Activated CD4-positive, alpha-beta T cell treated with anti-CD3 and anti-CD28 coated beads, Interleukin-2, amount 50 U/mL, for 4 hours (primary cell): ENCODE measurements at regions not wholly inside any gene's neighbourhood (a gene's known extent, or its start where the extent isn't known, plus 50 kb on each side); places are given as distances from the start of the nearest gene placed in this dataset.
"Not testable (repeated sequence)": the region's sequence is repeated elsewhere in the genome, so short reads cannot be mapped to it uniquely, and the experiment has no call there.

Experiments
- DNase-seq, 2 experiments: peaks; one replicate each; pipeline ENCODE4 v3.0.0-alpha.2; 2020

DNA sequence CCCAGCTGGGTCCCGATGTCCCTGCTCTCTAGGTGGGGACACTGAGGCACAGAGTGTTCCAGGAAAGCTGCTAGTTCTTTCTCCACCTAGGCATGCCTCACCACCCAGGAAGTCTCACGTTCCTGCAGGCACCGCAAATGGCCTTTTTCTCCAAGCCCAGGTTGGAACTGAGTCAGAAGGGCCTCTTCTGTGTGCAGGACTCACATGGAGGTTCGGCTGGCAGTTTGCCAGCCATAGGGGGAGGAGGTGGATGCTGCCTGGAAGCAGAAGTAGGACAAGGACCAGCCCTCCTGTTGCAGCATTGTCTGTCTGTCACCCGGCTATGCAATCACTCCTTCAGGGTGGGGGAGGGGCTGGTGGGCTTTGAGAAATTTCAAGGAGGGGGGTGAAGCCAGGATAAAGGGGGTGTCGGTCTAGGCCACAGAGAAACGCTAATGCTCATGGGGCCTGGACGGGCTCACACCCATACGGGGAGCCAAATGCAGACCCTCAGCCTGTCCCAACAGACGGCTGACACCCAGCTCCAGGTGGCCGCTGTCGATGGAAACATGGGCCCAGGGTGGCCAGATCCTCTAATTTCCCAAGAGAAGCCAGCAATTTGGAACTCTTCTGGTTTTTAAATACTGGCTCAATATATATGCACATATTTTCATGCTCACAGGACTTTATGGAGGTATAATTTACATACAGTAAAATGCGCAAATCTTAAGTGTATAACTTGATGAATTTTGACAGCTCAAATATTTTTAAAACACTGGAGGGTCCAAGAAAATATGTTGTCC is 120.5 kb downstream of the PHETA1 start:
- DNase-seq: no peak

DNA sequence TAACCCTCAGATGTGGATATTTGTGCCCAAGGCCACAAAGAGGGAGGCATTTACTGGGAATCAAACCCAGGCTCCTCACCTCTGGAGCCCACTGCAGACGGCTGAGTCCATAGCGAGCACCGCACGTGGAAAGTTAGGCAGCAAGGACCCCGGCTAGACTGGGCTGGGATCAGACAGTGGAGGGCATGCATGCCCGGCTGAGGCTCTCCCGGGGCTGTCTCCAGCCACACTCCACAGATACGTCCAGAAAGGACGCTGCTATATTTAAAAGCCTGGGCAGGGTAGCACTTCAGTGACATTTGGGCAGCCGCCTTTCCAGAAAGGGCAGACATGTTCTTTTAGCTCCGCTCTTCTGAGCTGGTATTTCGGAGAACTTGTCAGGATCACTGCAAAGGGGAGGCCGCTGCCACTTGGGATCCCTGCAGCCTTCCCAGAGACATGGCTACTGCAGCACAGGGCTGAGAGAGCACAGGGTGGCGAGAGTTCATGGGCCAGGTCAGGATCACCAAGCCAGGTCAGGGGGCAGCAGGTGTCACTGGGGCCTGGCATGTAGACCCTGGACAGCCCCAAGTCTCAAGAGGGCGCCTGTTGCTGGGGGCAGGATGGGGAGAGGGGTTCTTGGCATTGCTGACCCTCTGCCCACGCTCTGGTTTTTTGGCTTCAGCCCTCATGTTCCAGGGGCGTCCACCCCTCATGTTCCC is 121.7 kb downstream of the PHETA1 start:
- DNase-seq: no peak

DNA sequence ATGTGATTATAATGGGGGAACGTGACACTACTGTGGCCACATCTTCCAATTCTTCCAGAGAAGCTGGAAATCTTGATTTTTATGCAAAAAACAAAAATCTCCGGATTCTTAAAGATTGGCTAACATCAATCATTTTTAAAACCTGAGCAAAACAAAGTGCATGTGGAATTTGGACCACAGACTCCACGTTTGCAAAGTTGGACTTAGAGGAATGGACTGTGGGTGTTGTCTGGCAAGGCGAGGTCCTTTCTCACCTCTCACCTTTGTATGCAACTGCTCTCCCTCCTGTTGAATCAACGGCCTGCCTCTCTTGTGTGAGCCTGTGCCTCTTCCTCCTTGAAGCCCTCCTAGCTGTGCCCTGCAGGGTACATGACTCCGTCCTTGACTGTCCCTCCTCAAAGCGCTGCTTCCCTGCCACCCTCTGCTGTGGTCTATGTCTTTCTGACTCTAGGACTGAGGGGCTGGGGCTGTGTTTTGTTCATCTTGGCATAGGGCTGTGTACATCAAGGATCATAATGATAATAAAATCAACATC is 122.4 kb downstream of the PHETA1 start:
- DNase-seq: no peak

DNA sequence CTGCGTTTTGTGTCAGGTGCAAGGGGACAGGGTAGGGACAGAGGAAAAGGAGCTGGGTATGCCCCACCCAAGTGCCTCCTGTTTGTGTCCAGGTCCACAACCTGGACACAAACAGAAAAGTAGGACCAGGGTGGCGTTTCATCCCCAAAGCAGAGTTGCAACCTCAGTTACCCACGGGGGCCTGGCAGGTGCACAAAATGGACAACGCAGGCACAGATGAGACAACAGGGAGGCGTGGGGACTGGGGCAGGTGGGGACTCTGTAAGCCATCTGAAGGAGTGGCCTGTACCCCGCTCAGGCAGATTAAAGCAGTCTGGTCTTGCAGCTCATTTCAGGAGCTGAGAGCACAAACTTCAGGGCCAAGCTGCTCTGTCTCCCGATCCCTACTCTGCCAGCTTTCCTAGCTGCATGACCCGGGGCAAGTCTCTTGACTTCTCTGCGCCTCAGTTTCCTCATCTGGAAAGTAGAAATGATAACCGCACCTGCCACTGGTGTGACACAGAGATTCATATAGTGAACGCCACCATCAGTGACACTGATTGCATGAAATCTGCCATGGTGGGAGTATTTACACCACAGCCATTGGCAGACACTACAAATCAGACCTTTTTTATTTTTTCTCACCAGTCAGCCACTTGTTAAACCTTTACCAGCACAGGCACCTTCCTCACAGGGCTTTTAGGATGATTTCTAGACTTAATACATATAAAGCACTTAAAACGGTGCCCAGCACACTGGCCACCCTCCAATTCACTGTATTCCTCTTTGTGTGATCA is 123.0 kb downstream of the PHETA1 start:
- DNase-seq: no peak

DNA sequence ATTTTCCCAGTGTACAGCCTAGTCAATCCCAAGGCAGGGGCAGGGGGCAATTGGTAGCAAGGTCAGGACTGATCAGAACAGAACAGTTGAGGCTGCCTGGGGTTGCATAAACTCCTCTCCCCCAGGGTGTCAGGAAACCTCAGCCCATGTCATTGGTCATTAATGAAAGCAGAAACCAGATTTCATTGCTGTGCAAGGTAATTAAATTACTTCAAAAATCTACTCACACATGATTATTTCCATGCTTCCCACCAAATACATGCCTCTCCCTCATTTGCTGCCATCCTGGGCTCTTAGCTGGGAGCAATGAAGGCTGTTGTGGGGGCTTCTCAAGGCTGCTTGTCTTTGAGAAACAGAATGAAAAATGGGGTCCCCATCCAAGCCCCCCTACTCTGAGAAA is 124.2 kb downstream of the PHETA1 start:
- no peak for DNase-seq

DNA sequence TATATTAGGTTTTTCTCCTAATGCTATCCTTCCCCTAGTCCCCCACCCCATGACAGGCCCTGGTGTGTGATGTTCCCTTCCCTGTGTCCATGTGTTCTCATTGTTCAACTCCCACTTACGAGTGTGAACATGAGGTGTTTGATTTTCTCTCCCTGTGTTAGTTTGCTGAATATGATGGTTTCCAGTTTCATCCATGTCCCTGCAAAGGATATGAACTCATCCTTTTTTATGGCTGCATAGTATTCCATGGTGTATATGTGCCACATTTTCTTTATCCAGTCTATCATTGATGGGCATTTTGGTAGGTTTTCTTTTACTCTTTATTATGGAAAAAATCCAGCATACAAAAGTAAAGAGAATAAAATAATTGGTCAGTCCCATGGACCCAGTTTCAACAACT is 126.1 kb downstream of the PHETA1 start:
- not testable (repeated sequence) for DNase-seq

DNA sequence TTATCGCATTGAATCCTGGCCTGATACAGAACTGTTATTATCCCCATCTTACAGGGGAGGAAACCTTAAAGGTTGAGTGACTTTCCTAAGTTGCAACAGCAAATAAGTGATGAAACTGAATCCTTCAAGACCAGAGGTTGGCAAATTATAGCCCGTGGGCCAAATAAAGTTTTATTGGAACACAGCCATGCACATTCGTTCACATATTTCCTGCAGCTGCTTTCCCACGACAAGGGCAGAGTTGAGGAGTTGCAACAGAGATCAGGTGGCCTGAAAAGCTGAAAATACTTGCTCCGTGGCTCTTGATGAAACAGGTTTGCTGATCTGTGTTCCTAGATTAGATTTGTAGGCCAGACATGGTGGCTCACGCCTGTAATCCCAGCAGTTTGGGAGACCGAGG is 126.7 kb downstream of the PHETA1 start:
- no peak for DNase-seq

DNA sequence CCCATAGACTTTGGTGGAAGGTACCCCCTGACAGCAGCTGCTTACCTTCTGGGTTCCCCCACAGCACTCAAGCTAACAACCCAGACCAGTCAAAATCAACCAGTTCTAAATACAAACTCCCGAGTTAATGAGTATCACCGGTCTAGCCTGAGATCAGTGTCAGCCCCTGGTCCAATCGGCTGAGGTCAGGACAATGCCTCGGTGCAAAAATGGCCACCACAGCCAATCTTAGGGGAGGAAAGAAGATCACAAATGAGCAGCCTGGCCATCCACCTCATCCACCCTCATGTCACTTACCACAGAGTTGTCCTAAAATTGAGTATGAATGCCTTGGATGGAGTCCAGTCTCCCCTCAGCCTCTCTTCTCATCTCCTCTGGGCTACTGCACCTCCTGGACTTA is 128.5 kb downstream of the PHETA1 start:
- DNase-seq: no peak

DNA sequence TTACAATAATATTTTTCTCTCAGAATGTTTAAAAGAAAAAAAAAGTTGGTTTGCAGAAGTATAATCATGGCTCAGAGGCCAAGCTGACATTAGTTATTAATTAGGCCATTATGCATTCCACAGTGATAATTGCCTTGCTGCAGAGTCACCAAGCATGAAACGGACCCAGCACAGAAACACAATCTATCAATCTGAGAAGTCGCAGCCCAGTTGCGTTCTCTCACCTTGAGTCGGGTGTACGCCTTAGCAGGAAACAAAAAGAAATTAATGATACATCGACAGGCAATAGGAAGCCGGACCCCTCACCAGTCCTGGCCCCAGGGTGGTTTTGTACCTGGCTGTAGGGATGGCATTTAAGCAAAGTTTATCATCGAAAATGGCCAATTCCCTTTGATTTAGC is 129.7 kb downstream of the PHETA1 start:
- DNase-seq: no peak

DNA sequence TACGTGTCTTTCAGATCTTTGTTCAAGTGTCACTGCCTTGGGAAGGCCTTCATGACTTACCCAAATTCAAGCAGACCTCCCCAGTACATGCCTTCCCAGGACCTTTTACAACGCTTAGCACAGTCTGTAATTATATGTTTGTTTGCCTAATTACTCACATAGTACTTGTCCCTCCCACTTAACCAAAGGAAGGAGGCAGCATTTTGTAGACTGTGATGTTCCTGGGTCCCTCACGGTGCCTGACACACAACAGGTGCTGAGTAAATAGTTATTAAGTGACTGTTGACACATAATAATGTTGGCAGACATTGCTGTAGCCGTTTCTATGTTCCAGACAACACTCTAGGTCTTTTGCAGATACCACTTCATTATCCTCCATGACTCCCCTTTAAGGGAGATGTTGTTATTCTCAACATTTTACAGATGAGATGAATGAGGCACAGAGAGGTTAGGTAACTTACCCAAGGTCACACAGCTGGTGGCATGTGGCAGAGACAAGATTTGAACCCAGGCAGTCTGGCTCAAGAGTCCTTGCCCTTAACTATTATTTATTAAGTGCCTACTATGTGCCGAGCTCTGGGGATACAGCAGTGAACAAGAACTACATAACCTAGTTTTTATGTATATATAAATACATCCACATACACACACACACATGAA is 130.7 kb downstream of the PHETA1 start:
- no peak for DNase-seq

DNA sequence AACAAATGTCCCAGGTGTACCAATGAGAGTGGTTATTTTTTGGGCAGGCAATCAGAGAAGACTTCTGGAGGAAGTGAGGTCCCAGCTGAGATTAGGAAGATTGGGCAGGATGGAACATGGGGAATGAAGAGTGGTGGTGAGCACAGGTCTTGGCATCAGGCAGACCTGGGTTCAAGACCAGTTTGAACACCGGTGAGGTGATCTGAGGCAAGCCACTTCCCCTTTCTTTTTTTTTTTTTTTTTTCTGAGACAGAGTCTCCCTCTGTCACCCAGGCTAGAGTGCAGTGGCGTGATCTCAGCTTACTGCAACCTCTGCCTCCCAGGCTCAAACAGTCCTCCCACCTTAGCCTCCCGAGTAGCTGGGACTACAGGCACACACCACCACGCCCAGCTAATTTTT is 134.4 kb downstream of the PHETA1 start:
- DNase-seq: not testable (repeated sequence)

DNA sequence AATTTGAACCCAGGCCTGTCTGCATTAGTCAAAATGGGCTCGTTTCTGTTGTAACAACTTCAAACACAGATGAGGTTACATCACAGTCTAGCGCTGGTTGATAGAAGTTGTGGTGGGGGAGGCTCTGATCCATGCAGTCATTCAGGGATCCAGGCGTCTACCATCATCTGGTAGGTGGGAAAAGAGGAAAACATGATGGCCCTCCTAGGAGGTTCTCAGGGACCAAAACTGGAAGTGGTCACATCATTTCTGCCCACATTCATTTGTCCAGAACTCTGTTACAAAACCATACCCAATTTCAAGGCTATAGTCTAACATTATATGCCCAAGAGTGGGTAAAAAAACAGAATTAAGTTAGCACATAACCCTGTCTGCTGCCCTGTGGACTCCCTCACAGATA is 135.1 kb downstream of the PHETA1 start:
- no peak for DNase-seq

DNA sequence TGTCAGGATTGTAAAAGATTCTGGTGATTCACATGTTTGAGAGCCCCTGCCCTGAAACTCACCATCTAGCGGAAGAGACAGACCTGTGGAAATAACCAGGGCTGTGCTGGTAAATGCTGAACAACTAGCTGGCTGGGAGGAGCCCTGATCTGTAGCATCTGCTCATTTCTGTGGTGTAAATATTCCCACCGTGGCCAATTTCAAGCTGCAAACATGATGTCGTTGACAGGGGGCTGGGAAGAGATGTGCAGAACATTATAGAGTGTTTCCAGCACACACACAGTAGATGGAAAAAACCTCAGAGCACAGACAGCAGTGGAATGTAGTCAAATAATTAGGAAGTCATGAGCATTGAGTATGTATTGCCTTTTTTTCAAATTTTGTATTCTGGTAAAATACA is 138.2 kb downstream of the PHETA1 start:
- no peak for DNase-seq

DNA sequence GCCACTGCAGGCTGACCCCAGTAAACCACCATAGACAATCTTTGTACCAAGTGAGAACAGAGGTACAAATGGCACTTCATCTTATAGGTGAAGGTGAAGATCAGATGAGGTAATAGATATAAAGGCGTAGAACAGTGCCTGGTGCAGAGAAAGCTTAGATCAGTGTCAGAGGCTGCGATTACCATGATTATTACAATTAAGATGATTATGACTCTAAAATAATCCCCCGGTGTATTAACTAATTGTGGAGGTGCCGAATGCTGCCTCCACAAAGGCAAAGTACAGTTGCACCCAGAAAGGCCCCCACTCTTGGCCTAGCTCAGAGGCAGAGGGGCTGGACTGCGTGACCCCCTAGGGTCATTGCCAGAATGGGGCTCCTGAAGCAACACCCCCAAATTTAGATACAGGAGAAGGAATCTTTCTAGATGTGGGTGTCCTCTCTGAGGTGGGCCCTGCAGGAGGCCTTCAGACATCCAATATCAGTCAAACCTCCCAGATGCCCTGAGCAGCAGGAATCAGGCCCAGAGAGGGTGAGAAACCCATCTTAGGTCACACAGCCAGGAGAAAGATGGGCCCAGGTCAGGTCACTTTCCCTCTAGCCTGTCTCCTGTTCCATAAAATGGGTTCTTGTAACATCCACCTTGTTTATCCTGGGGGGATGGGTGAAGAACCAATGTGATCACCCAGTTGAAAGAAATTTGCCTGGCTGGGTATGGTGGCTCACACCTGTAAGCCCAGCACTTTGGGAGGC is 139.8 kb downstream of the PHETA1 start:
- no peak for DNase-seq

DNA sequence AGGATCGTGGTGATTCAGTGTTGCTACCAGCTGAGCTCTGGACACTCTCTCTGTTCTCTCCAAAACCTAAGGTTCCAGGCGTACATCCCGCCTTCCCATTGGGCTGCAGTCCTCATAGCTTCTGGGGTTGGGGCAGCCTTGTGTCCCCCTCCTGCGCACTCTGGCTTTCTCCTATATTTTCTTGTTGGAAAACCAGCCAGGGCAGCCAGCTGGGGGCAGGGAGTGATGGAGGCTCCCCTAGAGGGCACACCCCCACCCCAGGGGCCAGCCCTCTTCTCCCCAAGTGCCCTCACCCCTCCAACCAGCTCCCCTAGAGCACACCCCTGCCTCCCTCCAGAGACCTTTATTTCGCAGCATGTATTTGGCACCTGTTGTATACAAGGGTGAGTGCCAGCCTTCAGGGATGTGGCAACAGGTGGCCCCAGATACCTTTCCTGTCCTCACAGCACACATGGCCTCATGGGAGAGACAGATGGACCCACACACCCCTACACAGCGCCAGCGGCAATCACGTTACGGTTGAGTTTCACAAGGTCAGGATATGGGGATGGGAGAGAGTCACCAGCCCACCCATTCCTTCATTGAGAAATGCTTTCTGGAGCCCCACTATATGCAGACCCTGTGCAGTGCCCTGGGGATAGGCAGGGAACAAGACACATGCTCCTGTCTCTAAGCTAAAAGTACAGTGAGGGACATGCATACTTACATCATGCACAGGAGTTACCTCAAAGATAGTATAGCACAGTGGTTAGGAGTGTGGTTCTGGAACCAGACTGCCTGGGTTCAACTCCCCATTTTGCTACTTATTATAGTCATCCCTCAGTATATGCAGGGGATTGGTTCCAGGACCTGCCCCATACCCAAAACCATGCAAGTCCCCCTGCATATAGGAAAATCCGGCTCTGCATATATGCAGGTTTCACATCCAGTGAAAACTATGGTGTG is 141.1 kb downstream of the PHETA1 start:
- no peak for DNase-seq

DNA sequence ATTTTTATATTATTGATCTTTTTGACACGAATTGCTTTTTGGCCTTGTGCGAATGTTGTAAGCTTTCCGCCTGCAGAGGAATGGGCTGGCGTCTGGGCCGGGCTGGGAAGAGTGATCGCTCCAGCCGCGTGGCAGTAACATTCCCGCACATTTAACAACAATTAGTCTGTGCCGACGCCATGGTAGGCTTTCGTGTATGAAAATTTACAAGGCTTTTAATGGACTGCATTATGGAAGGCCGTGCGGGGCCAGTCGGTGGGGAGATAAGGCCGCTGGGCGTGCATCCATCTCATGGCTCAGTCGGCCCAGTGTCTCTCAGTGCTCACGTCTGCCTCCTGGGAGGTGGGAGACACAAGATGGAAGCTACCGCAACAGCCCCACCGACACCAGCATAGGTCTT is 142.2 kb downstream of the PHETA1 start:
- DNase-seq: no peak

DNA sequence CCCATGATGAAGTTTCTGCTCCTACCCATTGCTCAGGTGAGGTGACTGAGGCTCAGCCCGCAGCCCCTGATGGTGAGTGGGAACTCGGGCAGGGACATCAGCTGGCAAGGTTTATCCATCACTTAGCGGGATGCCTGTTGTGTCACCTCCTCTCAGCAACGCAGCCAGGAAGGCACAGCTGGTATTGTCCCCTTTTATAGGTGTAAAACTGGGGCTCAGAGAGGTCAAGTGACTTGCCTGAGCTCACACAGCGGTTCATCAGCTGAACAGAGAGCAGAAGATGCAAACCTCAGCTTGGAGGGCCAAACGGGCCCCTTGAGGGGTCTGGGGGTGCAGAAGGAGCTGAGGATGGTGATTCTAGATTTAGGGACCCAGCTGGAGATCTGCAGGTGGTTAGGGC is 143.6 kb downstream of the PHETA1 start:
- DNase-seq: no peak

DNA sequence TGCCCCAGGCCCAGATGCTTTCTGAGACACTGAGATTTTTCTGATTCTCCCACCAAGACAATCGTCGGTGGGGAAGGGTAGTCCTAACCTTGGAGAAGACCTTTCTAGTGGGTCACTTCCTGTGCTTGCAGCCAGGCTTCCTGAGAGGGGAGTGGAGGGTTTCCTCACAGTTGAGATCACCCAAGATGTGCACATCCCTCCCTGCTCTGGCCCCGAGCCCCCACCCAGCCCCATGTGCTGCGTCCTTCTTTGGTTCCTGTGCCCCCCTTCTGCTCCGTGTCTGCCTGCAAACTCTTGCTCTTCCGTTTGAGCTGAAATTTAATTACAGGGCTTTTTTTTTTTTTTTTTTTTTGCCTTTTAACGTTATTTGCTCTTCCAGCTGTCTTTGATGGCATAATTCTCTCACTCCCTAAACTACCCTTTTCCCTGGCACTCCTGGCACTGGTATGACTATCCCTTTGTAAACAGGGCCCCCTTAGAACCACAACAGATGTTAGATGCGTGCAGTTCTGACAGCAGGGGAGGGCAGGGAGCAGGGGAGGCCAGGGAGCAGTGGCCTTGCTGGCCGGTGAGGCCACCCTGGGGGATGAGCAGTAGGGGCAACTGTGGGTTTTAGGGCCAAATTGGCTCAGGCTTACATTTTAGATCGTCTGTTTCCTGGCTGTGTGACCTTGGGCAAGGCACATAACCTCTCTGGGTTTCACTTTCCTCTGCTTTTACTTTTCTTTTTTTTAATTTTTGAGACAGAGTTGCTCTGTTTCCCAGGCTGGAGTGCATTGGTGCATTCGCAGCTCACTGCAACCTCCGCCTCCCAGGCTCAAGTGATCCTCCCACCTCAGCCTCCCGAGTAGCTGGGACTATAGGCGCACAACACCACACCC is 144.5 kb downstream of the PHETA1 start:
- DNase-seq: no peak

DNA sequence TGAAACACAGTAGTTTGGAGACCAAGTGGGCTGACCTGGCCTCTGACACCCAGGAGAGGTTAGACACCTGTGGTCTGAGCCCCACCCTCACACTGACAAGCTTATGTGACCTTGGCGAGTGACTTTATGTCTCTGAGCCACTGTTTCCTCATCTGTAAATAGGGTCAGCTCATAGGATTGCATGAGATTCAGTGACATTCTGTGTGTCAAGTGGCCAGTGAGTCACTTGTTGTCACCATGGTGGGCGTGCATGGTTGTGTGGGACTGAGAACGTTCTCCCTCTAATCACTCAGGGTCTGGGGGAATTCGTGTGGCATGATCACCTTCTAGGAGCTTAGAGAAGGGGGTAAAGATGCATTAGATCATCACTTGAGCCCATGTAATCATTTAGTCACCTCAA is 146.4 kb downstream of the PHETA1 start:
- DNase-seq: no peak

DNA sequence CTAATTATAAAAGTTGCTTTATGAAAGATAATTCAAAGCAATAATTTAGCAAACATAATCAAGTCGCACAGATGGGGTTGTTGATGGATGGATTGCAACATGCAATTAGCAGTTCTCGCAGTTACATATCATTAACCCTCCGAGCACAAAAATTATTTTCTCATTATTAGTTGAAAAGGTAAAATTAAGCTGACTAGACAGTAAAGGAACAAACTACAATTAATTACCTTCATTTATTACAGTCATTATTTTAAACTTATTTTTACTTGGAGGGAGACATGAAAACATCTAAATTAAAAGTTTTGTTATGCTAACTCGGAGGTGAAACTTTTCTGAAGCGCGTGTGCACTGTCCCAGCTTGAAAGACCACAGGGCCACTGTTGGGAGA is 146.9 kb downstream of the PHETA1 start:
- DNase-seq: no peak
